GM21381 (cell line): ENCODE measurements at regions not wholly inside any gene's neighbourhood (a gene's known extent, or its start where the extent isn't known, plus 50 kb on each side); places are given as distances from the start of the nearest gene placed in this dataset.

Experiments
- ATAC-seq: cut with Tn5 transposase; IDR thresholded peaks from one replicate; pipeline ENCODE4 v1.9.1; 2021; ENCODE audit warnings: mild to moderate bottlenecking, moderate library complexity; ENCODE audit not compliant: unreplicated experiment

- no peak for ATAC-seq
Measured at GRCh38 chr11:28777126-28777525, 668.9 kb downstream of the METTL15 start.

GRCh38 chr11:28773606-28774005 is 665.4 kb downstream of the METTL15 start:
- ATAC-seq: no peak

DNA sequence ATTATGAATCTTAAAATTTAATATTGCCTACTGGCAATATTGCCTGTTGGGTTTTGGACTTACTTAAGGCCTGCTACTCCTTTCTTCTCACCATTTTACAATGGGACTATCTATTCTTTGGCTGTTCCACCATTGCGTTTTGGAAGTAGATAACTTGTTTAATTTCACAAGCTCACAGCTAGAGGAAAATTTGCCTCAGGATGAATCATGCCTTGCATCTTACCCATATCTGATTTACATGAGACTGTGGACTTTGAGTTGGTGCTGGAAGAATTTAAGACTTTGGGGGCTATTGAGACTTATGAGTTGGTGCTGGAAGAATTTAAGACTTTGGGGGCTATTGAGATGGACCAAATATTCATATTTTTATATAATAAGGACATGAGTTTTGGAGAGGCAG is 662.6 kb downstream of the METTL15 start:
- ATAC-seq: no peak

DNA sequence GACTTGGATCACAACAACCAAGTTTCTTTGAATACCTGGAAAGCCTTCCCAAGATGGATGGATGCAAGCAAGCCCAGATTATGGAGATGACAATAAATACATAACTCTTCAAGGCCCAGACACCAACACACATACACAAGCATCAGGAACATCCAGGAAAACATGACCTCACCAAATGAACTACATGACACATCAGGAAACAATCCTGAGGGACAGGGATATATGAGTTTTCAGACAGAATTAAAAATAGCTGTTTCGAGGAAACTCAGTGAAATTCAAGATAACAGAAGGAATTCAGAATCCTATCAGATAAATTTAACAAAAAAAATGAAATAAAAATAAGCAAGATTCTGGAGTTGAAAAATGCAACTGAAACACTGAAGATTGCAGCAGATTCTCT is 659.4 kb downstream of the METTL15 start:
- no peak for ATAC-seq

GRCh38 chr11:28763876-28764275 is 655.7 kb downstream of the METTL15 start:
- no peak for ATAC-seq

GRCh38 chr11:28763151-28763550 is 655.0 kb downstream of the METTL15 start:
- no peak for ATAC-seq

DNA sequence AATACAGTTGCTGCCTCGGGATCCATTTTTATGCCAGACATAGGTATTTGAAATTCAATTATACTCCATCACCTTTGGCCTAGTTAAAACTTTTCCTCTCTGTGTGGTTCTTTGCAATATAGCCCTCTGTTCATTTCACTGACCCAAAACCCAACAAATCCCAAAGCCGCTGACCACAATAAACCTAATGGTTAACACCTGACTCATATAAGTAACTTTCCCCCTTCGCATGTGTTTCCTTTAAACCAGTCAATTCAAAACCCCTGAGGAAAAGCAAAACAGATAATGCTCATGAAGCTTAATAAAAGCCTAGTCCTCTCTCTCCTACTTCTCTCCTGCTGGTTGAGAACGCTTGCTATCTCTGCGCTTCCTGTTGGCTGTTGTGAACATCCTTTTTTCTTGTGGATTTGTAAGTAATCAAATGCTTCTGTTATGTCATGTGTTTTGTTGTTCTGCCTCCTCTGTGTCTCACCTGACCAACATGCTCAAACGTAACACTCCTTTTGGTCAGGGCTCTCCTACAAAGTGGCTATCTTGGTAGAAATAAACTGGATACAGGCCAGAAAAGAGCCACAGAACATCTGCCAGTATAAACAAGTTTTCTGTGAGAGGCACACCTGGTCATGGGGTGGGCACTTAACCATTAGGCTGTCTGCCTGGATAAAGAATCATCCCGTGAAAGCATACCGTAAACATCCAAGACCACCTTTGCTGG is 652.6 kb downstream of the METTL15 start:
- ATAC-seq: no peak

GRCh38 chr11:28759311-28759710 is 651.1 kb downstream of the METTL15 start:
- no peak for ATAC-seq

- no peak for ATAC-seq
Measured at GRCh38 chr11:28757725-28758515, 649.7 kb downstream of the METTL15 start.

GRCh38 chr11:28756977-28757376 is 648.8 kb downstream of the METTL15 start:
- no peak for ATAC-seq

DNA sequence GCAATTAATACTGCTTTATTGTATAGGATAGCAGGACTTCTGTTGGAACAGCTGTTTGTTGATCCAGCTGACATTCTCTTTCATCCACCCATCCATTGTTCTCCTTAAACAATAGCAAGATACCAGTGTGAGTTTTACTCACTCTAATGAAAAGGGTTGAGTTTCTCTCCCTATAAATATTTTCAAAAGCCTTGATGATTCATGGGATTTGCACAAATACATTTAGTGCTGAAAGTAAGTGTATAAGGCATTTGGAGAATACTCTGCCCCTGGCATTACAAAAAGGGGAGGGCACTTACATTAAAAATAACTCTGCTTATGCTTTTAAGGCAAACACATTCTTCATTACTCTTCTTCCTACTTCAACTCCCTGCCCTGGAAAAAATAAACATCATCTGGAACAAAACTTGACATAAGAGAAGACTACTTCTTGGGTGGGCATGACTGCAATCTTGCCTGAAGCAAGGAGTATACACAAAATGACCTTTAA is 634.9 kb downstream of the METTL15 start:
- ATAC-seq: no peak

GRCh38 chr11:28739489-28740280 is 631.5 kb downstream of the METTL15 start:
- no peak for ATAC-seq

- no peak for ATAC-seq
Measured at GRCh38 chr11:28738549-28738948, 630.4 kb downstream of the METTL15 start.

- no peak for ATAC-seq
Measured at GRCh38 chr11:28736256-28736655, 628.1 kb downstream of the METTL15 start.

DNA sequence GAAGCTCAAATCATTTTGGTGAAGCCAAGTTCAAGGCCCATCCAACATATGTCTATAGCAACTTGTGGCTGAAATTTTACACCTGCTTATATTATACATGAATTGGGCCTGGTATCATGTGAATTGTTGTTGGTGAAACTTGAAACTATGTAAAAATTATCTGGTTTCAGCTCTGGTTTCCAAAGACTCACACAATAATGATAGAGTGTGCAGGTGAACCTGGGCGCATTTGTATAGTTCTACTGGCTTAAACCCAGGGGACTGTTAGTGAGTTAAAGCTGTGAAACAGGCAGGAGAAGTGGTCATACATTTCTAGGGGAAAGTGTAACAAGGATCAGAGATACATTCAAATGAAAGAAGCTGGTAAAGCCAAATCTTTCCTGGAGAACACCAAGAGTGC is 627.3 kb downstream of the METTL15 start:
- no peak for ATAC-seq

- no peak for ATAC-seq
Measured at GRCh38 chr11:28730889-28731288, 622.7 kb downstream of the METTL15 start.

- no peak for ATAC-seq
Measured at GRCh38 chr11:28730336-28730735, 622.1 kb downstream of the METTL15 start.

- ATAC-seq: no peak
Measured at GRCh38 chr11:28729339-28729738, 621.2 kb downstream of the METTL15 start.

- no peak for ATAC-seq
Measured at GRCh38 chr11:28728666-28729065, 620.5 kb downstream of the METTL15 start.

DNA sequence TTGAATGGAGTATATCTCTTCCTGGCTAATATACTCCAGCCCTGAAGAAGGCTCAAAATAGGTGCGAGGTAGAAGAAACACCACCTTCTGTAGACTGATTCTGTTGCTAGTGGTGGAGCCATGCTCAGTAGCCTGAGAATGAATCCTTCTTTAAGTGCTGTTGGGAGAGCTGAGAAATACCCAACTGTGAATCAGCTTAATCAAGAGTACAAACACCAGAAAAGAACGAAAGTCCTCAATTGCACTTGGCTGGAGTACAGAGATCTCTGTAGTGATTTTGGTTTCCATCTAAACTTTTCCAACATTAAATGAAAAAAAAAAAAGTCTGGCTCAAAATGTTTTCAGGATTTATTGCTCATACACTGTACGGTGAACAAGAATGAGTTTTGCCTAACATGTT is 619.1 kb downstream of the METTL15 start:
- no peak for ATAC-seq

GRCh38 chr11:28726432-28726831 is 618.2 kb downstream of the METTL15 start:
- ATAC-seq: no peak
